GM18909 (cell line): ENCODE measurements at regions not wholly inside any gene's neighbourhood (a gene's known extent, or its start where the extent isn't known, plus 50 kb on each side); places are given as distances from the start of the nearest gene placed in this dataset.

Source experiments
- ATAC-seq: cut with Tn5 transposase; IDR thresholded peaks from one replicate; pipeline ENCODE4 v1.9.1; 2021; ENCODE audit warnings: mild to moderate bottlenecking; ENCODE audit not compliant: unreplicated experiment, poor library complexity

DNA sequence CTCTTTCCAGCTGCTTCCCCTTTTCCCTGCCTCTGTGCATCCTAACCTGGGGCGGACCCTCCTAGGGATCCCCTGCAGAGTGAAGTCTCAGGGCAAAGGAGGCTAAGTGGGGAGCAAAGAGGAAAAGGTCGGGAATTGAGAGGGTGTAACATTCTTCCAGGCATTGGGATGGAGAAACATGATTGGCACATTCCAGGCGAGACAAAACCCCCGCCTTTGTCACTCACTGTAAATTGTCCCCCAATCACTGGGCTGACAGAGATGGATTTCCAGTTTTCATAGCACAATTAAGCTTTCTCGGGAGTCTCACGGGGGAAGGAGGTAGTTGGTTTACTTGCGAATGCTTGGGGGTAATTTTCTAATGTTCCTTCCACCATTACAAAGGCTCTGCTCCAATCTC is 74.9 kb downstream of the MIAT start:
- ATAC-seq, result no peak

DNA sequence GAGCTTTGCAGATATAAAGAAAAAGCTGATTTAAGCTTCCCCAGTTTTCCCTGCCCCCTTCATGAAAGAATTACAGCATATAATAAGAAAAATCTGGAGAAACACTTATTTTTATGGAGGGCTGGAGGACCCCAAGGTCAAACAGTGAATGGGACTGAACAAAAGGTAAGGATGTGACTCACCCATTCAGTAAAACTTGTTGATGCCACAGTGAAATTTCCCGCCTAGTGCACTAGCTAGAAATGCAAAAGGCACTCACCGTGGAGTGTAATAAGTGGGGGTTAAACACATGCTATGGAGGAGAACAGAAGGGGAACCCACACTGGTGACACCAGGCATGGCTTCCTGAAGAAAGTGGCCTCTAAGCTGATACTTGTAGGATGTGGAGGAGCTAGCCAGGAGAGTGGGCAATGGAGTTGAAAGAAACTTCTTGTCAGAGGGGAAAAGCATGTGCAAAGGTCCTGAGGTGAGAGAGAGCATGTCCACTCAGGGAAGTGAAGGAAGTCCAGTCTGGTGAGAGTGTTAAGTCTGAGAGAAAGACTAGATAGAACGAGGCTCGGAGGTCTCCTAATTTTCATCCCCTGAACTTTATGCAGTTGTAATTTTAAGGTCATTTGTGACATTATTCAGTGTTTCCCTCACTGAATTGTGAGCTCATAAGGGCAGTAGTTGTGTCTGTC is 77.1 kb downstream of the MIAT start:
- no peak for ATAC-seq

DNA sequence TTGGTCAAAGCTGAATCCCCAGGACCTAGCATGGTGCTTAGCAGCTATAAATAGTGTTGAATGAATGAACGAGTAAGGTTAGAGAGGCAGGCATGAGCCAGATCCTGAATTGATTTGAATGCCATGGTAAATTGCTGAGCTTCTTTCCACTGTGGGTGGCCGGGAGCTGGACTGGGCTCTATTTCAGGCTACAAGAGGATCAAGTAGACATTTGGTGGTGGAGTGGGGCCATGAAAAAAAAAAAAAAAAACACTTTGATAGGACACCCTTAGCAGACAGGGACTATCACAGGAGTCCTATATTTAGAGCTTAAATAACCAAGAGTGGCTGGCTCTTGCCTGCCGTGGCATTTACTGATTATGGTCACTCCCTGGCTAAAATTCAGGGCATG is 77.6 kb downstream of the MIAT start:
- ATAC-seq, result no peak

DNA sequence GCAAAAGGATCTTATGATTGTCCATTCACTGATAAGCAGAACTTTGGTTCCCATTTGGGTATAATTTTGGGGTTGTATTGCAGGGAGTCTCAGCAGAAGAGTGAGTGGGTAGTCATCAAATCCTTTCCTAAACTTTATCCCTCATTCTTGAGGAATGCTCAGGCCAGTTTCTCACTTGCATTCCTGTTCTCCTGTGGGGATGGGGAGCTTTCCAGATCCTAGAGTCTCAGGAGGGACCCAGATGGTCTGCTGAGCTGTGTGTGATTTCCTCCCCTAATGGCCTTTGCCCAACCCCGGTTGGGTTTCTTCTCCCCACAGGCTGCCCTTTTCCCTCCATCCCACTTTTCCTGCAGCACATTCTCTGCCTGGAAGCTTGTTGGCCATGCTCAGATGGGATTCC is 79.9 kb downstream of the MIAT start:
- no peak for ATAC-seq

DNA sequence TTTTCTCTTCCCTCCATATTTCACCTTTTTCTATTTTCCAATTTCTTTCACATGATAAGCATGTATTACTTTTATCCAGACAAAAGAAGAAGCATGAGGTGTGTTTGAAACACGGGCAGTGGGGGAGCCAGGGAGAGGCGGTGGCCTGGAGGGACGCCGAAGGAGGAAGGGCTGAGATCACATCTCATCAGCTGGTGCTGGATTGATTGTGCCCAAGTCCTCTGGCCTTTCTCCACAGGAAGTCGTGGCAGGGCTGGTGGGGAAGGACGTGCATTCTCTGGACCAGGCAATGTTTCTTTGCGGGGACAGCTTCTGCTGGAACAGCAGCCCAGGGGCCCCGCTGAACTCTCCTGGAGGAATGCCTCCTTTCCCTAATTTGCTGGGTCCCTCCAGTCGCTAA is 82.9 kb downstream of the MIAT start:
- ATAC-seq, result no peak

DNA sequence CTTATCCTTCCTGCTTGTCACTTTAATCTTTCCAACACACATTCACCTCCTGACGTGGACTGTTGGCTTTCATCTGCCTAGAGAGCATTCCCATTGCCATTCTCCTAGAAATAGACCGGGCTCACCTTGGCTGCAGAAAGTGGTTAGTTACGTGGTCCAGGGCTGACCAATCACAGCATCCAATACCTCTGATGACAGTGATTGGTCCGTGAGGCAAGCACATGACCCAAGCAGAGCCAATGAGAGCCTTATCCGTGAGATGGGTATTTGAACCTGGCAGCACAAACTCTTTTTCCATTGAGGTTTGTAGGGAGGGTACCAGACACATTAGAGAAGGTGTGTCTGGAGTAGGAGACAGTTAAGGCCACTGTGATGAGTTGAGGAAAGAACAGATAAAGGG is 85.8 kb downstream of the MIAT start:
- ATAC-seq, result no peak

DNA sequence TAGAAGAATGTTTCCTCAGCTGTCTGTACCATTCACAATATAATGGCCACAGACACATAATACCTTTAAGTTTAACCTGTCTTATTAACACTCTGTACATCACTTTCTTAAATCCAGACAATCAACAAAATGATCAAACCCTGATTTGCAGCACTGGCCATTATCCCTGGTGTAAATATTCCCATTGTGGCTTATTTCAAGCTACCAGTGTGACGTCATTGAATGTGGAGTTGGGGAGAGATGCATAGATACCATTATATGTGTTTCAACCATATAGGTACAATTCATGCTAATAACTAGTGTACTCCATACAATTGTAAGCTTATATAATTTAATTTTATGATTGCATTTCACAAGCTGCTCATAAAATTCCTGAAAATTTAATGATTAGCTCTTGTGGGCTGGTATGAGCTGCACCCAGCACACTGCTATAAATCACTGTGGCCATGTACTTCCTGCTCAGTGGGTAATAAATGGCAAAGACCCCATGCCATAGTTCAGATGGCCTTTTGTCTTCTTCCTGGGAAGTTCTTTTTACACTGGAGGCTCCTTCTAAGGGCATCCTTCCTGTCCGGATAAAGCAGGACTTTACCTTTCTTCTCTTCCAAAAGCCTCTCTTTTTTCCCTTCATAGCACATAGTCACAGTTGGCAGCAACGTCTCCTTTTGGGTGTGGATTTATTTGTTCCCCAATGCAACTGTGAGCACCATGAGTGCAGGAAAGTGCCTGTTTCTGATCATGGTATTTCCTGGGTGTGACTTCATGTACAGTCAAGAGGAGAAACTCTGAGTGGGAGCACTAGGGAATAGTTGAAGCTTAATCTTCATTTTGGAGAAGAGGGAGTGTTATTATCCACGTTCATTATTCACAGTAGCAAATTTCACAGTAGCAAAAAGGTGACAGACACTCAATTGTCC is 87.8 kb downstream of the MIAT start:
- ATAC-seq, result no peak

DNA sequence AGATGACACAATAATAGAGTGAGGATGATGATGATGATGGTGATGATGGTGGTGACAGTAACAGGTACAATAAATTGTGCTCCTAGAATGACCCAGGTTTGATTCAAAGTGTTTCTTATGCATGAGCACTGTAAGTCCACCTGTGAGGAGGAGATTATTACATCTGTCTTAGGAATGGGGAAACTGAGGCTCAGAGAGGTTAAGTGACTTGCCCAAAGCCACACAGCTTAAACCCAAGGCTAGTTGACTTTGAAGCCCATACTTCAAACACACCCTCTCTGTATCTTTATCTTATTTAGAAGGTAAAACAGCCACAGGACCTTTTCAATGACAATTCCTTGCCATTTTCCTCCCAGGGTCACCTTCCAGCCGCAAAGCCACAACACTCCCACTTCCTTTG is 88.9 kb downstream of the MIAT start:
- ATAC-seq, result no peak

DNA sequence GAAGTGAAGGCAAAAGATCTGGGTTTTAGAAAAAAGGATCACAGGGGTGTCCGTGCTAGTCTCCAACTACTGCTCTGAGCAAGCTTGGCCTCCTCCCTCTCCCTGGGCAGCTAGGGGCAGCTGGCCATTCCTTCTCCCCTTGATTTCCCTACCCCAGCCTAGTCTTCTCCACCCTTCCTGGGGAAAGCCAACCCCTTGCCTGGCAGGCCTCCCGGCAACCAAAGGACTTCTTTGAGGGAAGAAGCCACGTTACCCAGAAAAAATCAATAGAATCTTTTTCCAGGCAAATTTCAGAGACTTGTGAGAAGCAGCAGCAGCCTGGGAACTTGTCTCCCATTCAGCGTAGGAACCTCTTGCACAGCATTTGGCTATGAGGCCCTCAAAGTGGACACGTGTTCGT is 91.5 kb downstream of the MIAT start:
- no peak for ATAC-seq

DNA sequence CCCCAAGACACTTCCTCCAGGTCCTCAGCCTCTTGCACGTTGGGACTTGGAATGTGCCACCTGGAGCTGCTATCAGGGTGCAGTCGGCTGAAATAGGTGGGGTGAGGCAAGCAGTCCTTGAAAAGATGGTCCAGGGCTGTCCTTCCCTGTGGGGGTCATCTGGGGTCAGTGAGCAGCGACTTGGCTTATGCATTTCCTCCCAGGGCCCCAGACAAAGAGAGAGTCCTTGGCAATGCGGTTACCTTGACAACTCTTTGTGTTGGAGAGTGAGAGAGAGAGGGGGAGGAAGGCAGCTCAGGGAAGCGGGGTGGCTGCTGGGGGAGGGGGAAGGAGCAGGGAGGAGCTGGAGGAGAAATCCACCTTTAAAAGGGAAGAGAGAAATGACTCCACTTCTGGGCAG is 93.8 kb downstream of the MIAT start:
- ATAC-seq, result no peak

DNA sequence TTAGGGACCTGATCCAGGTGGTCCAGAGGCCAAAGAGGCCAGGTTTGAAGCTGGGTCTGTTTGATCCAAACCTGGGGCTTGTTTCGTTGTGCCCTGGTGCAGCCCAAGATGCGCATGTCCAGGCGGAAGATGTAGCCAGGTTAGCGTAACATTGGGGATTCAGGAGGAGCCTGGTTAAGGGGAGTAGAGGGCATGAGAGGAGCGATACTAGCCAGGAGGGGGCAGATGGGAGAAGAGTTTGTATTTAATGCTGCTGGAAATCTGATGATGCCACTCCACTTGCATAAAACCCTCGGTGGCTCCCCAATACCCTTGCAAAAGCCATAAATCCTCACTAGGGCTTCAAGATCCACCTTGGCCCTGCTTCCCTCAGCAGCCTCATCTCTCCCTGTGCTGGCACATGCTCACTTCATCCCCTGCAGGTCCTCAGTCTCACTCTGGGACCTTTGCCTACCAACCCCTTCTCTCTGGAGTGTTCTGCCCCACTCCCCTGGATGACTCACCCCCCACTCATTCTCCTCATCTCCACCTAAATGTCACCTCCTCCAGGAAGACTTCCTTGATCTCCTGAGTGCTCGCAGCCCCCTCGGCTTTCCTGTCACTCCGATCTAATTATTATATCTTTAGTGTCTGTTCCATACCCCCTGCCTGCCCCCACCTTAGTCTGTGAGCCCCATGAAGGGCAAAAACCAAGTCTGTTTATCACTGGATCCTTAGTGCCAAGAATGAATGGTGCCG is 95.9 kb downstream of the MIAT start:
- ATAC-seq, result no peak

DNA sequence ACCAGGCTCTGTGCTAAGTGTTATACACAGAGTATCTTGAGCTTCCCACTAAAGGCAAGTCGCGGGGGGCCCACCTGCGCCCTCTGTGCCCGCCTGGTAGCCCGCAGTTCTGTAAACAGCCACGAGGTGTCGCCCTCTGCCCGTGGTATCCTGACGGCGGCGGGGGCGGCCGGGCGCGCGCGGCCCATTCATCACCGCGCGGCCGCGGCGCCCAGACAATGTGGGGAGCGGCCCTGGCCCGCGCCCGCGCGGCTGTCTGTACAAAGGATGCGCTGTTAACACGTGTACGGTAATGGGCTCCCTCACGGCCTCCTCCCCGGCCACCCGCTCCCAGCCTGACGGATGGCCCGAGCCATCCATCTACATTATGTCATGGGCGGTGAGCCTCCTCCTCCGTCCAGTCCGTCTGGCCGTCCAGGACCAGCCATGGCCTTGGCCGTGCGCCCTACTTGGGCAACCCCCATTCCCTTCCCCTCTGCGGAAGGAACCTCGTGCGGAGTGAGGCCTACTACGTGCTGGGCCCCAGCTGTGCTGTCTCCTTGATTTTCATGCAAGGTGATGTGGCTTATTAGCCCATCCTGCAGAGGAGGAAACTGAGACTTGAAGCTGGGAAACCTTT is 99.4 kb downstream of the MIAT start:
- no peak for ATAC-seq

DNA sequence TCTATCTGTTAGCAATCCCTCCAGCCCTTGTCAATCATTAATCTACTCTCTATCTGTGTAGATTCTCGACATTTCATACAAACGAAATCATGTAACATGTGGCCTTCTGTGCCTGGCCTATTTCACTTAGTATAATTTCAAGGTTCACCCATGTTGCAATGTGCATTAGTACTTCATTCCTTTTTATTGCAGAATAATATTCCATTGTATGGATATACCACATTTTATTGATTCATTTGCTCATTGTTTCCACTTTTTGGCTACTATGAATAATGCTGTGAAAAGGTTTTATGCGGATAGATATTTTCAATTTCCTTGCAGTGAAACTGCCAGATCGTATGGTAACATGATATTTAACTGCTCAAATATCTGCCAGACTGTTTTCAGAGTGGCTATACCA is 100.1 kb downstream of the MIAT start:
- ATAC-seq, result no peak

DNA sequence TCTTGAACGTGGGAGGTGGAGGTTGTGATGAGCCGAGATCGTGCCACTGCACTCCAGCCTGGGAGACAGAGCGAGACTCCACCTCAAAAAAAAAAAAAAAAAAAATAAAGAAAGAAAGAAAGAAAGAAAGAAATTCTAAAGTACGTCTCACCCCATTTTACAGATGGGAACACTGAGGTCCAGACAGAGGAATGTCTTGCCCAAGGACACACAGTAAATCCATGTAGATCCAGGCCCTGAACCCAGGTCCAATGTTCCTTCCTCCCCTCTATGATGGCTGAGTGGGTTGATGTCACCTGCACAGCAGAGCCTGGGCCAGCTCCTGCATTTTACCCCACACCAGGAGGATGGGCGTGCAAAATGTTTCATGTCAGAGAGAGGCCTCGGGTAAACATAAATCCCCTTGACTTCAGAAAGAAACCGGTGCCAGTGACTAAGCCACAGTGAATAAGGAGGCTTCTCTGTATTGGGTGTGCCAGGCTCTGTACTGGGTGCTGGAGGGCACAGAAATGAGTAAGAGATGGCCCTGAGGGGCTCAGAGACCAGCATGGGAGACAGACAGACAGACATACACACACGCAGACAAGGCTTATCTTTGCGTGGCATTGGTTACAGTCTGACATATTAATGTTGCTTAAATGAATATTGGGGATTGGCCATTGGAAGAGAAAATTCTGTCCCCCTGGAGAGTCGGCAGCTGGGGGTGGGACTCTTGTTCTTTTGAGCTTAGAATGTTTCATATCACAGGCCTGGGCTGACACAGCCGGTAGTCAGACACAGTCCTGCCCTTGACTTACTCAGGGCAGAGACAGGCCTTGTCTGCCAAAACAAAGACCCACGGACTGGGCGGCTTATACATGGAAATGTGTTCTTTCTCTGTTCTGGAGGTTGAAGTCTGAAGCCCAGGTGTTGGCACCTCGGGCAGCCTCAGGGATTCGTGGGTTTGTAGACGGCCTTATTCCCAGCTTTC is 105.4 kb downstream of the MIAT start:
- no peak for ATAC-seq

DNA sequence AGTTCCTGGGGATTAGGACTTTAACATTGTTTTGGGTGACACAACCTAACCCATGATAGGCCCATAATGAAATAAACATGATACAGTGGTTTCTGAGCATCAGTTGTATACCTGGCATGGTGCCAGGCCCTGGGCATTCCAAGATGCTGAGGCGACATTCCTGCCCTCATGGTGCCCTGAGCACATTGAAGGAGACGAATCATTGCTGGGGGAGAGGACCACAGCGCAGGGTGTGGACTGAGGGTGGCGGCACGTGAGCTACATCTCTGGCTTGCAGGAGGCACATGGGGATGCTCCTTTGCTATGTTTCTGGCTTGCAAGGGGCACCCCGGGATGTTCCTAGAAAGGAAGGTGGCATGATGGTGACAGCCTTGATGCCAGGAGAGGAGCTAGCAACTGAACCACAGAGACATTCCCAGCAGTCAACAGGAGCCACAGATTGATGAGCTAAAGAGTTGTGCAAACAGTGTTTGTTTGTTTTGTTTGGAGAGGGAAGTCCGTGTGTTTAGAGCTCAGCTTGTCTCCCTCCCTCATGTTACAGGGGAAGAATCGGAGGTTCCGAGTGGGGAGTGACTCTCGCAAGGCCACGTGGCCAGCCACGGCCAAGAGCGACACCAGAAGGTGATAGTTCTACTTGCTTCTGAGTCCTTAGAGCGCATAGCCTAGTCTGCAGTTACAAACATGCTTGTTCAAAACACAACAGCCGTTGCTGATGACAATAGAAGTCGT is 106.4 kb downstream of the MIAT start:
- ATAC-seq, result no peak

DNA sequence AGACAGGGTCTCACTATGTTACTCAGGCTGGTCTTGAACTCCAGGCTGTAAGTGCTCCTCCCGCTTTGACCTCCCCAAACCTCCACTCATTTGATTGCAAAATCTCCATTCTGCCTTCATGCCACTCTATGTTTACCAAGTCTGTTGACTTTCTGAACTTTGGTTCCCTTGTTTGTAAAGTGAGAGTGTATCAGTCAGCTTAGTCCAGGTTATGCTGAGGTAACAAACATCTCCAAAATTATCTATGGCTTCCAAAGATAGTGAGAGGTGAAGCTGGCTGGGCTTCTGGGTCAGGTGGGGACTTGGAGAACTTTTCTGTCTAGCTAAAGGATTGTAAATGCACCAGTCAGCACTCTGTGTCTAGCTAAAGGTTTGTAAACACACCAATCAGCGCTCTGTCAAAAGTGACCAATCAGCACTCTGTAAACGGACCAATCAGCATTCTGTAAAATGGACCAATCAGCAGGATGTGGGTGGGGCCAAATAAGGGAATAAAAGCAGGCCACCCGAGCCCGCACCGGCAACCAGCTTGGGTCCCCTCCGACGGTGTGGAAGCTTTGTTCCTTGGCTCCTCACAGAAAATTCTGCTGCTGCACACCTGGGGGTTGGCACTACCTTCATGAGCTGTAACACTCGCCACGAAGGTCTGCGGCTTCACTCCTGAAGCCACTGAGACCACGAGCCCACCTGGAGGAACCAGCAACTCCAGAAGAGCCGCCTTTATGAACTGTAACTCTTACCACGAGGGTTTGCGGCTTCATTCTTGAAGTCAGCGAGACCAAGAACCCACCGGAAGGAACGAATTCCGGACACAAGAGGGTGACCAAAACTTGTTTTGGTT is 109.3 kb downstream of the MIAT start:
- ATAC-seq, result no peak

DNA sequence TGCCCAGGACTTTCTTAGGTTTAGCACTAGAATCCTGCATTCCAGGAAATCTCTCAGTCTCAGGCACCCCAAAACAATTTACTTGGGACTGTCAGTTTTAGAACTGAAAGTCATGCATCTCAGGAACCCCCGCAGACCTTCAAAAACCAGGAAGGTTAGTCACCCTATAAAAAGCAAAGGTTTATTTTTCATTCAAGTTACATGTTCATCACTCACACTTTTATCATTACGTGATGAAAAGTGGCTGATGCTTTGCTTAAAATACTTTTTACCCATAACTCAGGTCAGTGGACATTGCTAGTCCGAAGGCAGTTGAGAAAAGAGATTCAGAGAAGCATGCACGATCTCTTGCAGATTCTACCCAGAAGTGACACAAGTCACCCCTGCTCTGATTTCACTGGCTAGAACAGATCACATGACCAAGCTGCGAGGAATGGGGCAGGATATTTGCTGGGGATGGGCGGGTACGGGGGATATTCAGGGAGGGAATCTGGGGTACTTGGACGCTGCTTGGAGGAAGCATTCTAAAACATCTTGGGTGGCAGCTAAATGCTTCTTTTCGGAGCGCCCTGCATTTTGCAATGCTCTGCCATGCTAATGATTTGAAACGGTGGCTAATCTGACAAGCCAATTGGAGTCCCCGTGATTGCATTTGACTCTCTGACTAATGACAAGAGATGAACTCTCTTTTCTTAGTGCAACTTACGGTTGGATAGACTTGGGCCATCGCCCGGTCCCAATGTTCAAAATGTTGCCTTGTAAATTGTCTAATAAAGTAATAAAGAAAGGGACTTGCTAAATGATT is 110.2 kb downstream of the MIAT start:
- ATAC-seq, result no peak
